ENCODE measurements at regions not wholly inside any gene's neighbourhood (a gene's known extent, or its start where the extent isn't known, plus 50 kb on each side); places are given as distances from the start of the nearest gene placed in this dataset.

- no peak for TF ChIP-seq CTCF (IDR thresholded peaks at IDR 0.05)
- TF ChIP-seq SIN3A (IDR thresholded peaks at IDR 0.05; ENCODE audit: borderline replicate concordance, insufficient read depth, low read depth, low read length), result no peak
- no peak for TF ChIP-seq POLR2AphosphoS5 (IDR thresholded peaks at IDR 0.05; ENCODE audit: low read depth, low read length)
- no peak for TF ChIP-seq REST (IDR thresholded peaks at IDR 0.05; ENCODE audit: insufficient read depth in 1 of 2, low read depth in 2 of 2, low read length in 1 of 2)
- no peak for TF ChIP-seq TCF7L2 (IDR thresholded peaks at IDR 0.05; ENCODE audit: low read depth, low read length)
Measured at GRCh38 chr16:59190731-59191130, 456.6 kb upstream of the GOT2 start.

Measured in Panc1 (cell line).